GM21367 (cell line): ENCODE measurements at regions not wholly inside any gene's neighbourhood (a gene's known extent, or its start where the extent isn't known, plus 50 kb on each side); places are given as distances from the start of the nearest gene placed in this dataset.

ENCODE experiments used
- ATAC-seq: cut with Tn5 transposase; IDR thresholded peaks from one replicate; pipeline ENCODE4 v1.9.1; 2021; ENCODE audit not compliant: unreplicated experiment

- no peak for ATAC-seq
Measured at GRCh38 chrY:15397556-15398280, 873.4 kb downstream of the NLGN4Y start.

GRCh38 chrY:15402451-15402850, 878.1 kb downstream of the NLGN4Y start:
- no peak for ATAC-seq

- no peak for ATAC-seq
Measured at GRCh38 chrY:15404551-15404950, 880.2 kb downstream of the NLGN4Y start.

GRCh38 chrY:15415165-15415564, 890.8 kb downstream of the NLGN4Y start:
- no peak for ATAC-seq

GRCh38 chrY:15418613-15419012, 894.3 kb downstream of the NLGN4Y start:
- ATAC-seq: no peak

- peak; percentile 70 for ATAC-seq
Measured at GRCh38 chrY:15424665-15425132, 900.4 kb downstream of the NLGN4Y start.

GRCh38 chrY:15440021-15440695, 915.8 kb downstream of the NLGN4Y start:
- ATAC-seq: no peak

- no peak for ATAC-seq
Measured at GRCh38 chrY:15440696-15441408, 916.5 kb downstream of the NLGN4Y start.

GRCh38 chrY:15441878-15442277, 917.5 kb downstream of the NLGN4Y start:
- no peak for ATAC-seq

- no peak for ATAC-seq
Measured at GRCh38 chrY:15445871-15446270, 921.5 kb downstream of the NLGN4Y start.

GRCh38 chrY:15446861-15447260, 922.5 kb downstream of the NLGN4Y start:
- ATAC-seq: no peak

GRCh38 chrY:15447959-15448358, 923.6 kb downstream of the NLGN4Y start:
- no peak for ATAC-seq

- no peak for ATAC-seq
Measured at GRCh38 chrY:15455133-15455937, 931.0 kb downstream of the NLGN4Y start.

- ATAC-seq: no peak
Measured at GRCh38 chrY:15455980-15456469, 931.7 kb downstream of the NLGN4Y start.

- ATAC-seq: no peak
Measured at GRCh38 chrY:15456491-15456890, 932.2 kb downstream of the NLGN4Y start.

GRCh38 chrY:15457682-15458081, 933.4 kb downstream of the NLGN4Y start:
- no peak for ATAC-seq

- ATAC-seq: no peak
Measured at GRCh38 chrY:15458426-15458825, 934.1 kb downstream of the NLGN4Y start.

GRCh38 chrY:15465880-15466279, 941.6 kb downstream of the NLGN4Y start:
- ATAC-seq: no peak

- no peak for ATAC-seq
Measured at GRCh38 chrY:15466891-15467290, 942.6 kb downstream of the NLGN4Y start.

- ATAC-seq: no peak
Measured at GRCh38 chrY:15468091-15468490, 943.8 kb downstream of the NLGN4Y start.

GRCh38 chrY:15471371-15471770, 947.0 kb downstream of the NLGN4Y start:
- ATAC-seq: no peak
